ENCODE measurements at regions not wholly inside any gene's neighbourhood (a gene's known extent, or its start where the extent isn't known, plus 50 kb on each side); places are given as distances from the start of the nearest gene placed in this dataset.
"Not testable (repeated sequence)": the region's sequence is repeated elsewhere in the genome, so short reads cannot be mapped to it uniquely, and the experiment has no call there.

- TF ChIP-seq, protein P1, sequence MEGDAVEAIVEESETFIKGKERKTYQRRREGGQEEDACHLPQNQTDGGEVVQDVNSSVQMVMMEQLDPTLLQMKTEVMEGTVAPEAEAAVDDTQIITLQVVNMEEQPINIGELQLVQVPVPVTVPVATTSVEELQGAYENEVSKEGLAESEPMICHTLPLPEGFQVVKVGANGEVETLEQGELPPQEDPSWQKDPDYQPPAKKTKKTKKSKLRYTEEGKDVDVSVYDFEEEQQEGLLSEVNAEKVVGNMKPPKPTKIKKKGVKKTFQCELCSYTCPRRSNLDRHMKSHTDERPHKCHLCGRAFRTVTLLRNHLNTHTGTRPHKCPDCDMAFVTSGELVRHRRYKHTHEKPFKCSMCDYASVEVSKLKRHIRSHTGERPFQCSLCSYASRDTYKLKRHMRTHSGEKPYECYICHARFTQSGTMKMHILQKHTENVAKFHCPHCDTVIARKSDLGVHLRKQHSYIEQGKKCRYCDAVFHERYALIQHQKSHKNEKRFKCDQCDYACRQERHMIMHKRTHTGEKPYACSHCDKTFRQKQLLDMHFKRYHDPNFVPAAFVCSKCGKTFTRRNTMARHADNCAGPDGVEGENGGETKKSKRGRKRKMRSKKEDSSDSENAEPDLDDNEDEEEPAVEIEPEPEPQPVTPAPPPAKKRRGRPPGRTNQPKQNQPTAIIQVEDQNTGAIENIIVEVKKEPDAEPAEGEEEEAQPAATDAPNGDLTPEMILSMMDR (IDR thresholded peaks at IDR 0.05) = not testable (repeated sequence)
- not testable (repeated sequence) for TF ChIP-seq EP300 (IDR thresholded peaks at IDR 0.05; ENCODE audit: low read depth); POLR2A (IDR thresholded peaks at IDR 0.05)
These were observed 473.7 kb downstream of the TMEM121 start for GRCh38 chr14:106000029-106000511.
